Heart right ventricle (tissue), 16 donors: ENCODE measurements at regions not wholly inside any gene's neighbourhood (a gene's known extent, or its start where the extent isn't known, plus 50 kb on each side); places are given as distances from the start of the nearest gene placed in this dataset.

Experiments
- ATAC-seq, 8 donors: fragments of 200-7000 bp; cut with Tn5 transposase; one replicate each; pipeline ENCODE4 v1.9.1; 2020; ENCODE audit warnings: mild to moderate bottlenecking in 8 of 8, moderate library complexity in 8 of 8, moderate number of reproducible peaks in 1 of 8
- DNase-seq, 2 donors: peaks; one replicate each; pipeline ENCODE4 v3.0.0-alpha.2; 2020
- H3K27ac ChIP-seq, 10 donors: fragments of 200-600 bp; sonication (generic) in 2 of 10; one replicate each; pipeline versions ENCODE4 v1.5.0 to v1.8.0; 2020 to 2022; ENCODE audit warnings: mild to moderate bottlenecking in 3 of 10
- H3K27me3 ChIP-seq, 7 donors: fragments of 200-600 bp; one replicate each; pipeline ENCODE4 v1.8.0; 2021 to 2022; ENCODE audit warnings: mild to moderate bottlenecking in 2 of 7
- H3K36me3 ChIP-seq, 9 donors: fragments of 200-600 bp; sonication (generic) in 1 of 9; one replicate each; pipeline versions ENCODE4 v1.5.0 to v1.8.0; 2020 to 2022; ENCODE audit warnings: mild to moderate bottlenecking in 2 of 9
- H3K4me1 ChIP-seq, 9 donors: fragments of 200-600 bp; sonication (generic) in 1 of 9; one replicate each; pipeline versions ENCODE4 v1.5.0 to v1.8.0; 2020 to 2022; ENCODE audit warnings: mild to moderate bottlenecking in 4 of 9
- H3K4me3 ChIP-seq, 10 donors: fragments of 200-600 bp; sonication (generic) in 2 of 10; one replicate each; pipeline versions ENCODE4 v1.5.0 to v1.8.0; 2020 to 2022; ENCODE audit warnings: mild to moderate bottlenecking in 7 of 10, moderate library complexity in 2 of 10
- H3K9me3 ChIP-seq, 11 donors: fragments of 200-600 bp in 10 of 11; sonication (generic) in 2 of 11; one replicate each; pipeline versions ENCODE4 v1.5.0 to v1.8.0; 2013 to 2022; ENCODE audit warnings: mild to moderate bottlenecking in 2 of 11, control low read depth in 1 of 11, moderate library complexity in 1 of 11
- WGBS, 2 donors: extraction: QIAGEN DNeasy Blood & Tissue Kit; methylation state at CpG; one replicate each; pipeline ENCODE4 v1.1.7; 2013; ENCODE audit warnings: inconsistent platforms in 1 of 2; 5-methylcytosine and 5-hydroxymethylcytosine counted together
- intact Hi-C, 10 donors: fragments of 100-400 bp; cut with DNase I; formaldehyde crosslinking; loops; one replicate each; pipeline versions ENCODE4 v1.11.1 to v1.14.2; 2022
- TF ChIP-seq, protein P1 (sequence below), 9 donors: fragments of 200-600 bp; sonication (generic) in 2 of 9; IDR thresholded peaks; one replicate each; pipeline versions ENCODE4 v1.5.0 to v1.8.0; 2021 to 2022; ENCODE audit warnings: antibody characterized with exemption in 9 of 9, mild to moderate bottlenecking in 5 of 9, moderate library complexity in 1 of 9
- donor health status: Arrhythmogenic right ventricular cardiomyopathy.
- donor health status: ischemic (EF 13 %, LVEDD 7.1; RV severe dilation, severe dysfunction).
- donor health status: healthy with polysubstance abuse.
- donor health status: DM: no; HTN: yes; CAD: no.
- donor health status: DM: no; HTN: no; CAD: no.
- donor health status: ischemic (EF 25% LVEDD 6.9; RV normal size, moderate dysfunction).
- donor health status: ischemic (EF 25% LVEDD 5.7; RV mildly dilated, moderate dysfunction).
- donor health status: healthy.
- donor health status: DM: yes; HTN: yes; CAD: no.
- donor health status: Ischemic cardiomyopathy.
- donor health status: ischemic (EF 35%, LVEDD 5.7; RV mildly dilated, moderate dysfunction).
- donor health status: nonischemic (EF 11% LVEDD 7.7; RV severe dilation, severe dysfunction).
- donor health status: DM: yes; HTN: yes; CAD: no.
- donor health status: PGD.
- donor health status: ischemic (EF 29% LVEDD 5.4; RV normal size, mild dysfunction).
- donor health status: nonischemic (EF 23%, LVEDD 6.1; RV moderate dilation, normal function).

DNA sequence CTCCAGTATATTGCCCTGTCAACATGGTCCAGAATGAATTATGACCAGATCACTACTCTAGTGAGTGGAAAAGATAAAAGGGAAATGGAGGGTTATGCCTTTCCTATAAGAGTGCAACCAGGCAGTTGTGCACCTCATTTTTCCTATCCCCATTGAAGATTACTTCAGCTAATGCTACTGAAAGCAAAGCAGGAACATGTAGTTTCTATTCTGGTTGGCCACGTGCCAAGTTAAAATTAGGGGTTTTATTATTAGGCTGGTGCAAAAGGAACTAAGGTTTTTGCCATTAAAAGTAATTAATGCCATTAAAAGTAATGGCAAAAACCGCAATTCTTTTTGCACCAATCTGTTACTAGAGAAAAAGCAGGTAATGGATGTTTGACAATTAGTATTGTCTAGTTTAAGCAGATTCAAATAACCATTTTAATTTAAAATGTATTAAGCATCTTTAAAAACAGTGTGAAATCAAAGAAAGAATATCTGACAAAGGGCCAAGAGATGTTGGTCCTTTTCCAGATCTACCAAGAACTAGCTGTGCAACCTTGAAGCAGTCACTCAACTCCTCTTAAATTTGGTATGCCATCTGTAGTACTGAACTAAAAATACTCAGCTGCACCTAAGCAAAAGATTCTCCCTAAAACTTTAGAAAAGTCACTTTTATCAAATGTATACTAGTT, 567.5 kb upstream of the CCDC54 start:
- DNase-seq, result no peak
- 45 to 56% methylated on average over 2 of the region's 2 CpGs for WGBS, 2 donors
- peak in 1 of 8 donors; percentile 32 for ATAC-seq
- Histone ChIP-seq H3K27ac (no peak overlapping the region), H3K36me3 (no peaks in the 10 kb centered on the region), H3K27me3 (no peaks in the 10 kb centered on the region), H3K4me1 (peaks cover 0 to 40% (median 16%) of the 10 kb centered on the region in 9 donors), H3K9me3 (no peaks in the 10 kb centered on the region), H3K4me3 (no peak overlapping the region)
- intact Hi-C loops, result no loop called here
- TF ChIP-seq, protein P1, sequence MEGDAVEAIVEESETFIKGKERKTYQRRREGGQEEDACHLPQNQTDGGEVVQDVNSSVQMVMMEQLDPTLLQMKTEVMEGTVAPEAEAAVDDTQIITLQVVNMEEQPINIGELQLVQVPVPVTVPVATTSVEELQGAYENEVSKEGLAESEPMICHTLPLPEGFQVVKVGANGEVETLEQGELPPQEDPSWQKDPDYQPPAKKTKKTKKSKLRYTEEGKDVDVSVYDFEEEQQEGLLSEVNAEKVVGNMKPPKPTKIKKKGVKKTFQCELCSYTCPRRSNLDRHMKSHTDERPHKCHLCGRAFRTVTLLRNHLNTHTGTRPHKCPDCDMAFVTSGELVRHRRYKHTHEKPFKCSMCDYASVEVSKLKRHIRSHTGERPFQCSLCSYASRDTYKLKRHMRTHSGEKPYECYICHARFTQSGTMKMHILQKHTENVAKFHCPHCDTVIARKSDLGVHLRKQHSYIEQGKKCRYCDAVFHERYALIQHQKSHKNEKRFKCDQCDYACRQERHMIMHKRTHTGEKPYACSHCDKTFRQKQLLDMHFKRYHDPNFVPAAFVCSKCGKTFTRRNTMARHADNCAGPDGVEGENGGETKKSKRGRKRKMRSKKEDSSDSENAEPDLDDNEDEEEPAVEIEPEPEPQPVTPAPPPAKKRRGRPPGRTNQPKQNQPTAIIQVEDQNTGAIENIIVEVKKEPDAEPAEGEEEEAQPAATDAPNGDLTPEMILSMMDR (IDR thresholded peaks at IDR 0.05), result no peak

DNA sequence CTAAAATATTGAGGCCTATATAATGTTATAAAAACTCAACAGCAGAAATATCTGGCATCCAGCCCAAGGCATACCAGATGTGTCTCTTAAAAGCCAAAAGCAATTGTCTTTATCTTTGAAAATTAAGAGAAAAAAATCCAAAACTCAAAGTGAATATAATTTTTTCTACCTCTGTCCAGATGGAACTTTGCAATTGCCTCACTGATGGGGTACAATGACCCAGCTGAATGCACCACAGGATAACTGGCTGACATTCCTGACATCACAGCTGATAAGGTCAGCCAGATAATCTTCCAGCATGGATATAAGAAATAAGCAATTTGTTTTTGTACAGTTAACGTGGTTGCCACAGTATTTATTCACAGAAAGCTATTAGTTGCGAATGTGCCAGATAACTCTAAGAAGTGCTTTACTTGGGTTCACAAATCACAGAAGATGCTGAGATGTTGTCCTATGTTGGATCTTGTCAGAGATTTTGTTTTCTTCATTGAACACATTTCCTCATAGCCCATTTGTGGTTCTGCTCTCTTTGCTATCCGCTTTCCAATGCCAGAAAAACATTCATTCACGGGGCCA, 566.9 kb upstream of the CCDC54 start:
- WGBS, 2 donors, result 55 to 63% methylated on average over 4 of the region's 4 CpGs

DNA sequence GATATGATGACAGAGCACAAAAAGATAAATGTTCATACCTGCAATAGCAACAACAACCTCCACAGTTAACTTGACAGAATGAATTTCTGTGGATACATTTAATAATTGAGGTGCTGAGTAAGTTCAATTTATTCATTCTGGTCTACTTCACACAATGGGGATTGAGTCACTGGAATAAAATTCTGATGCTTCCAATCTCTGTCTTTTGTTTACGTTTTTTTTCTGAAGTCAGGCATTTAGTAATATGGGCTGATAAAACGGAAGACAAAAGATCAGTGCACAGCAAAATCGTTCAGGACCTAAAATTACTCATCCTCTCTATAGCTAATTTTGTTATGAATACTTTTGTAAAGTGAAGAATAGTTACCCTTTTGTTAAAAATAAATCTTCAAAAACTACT, 565.9 kb upstream of the CCDC54 start:
- 51 to 54% methylated on average over 3 of the region's 3 CpGs for WGBS, 2 donors
- intact Hi-C loops, result no loop called here
- Histone ChIP-seq H3K36me3 (no peaks in the 10 kb centered on the region), H3K4me1 (peaks cover 0 to 43% (median 16%) of the 10 kb centered on the region in 9 donors), H3K9me3 (no peaks in the 10 kb centered on the region), H3K27me3 (no peaks in the 10 kb centered on the region), H3K4me3 (no peak overlapping the region), H3K27ac (no peak overlapping the region)
- TF ChIP-seq, protein P1 (IDR thresholded peaks at IDR 0.05), result no peak
- DNase-seq (no peak), ATAC-seq (no peak)

More for the DNA sequence above, 566.9 kb upstream of the CCDC54 start:
- TF ChIP-seq, protein P1 (IDR thresholded peaks at IDR 0.05), result no peak
- Histone ChIP-seq H3K4me3 (no peak overlapping the region), H3K4me1 (peaks cover 0 to 43% (median 16%) of the 10 kb centered on the region in 9 donors), H3K9me3 (no peaks in the 10 kb centered on the region), H3K27ac (peak overlapping the region in 2 of 10 donors; percentile 17 to 23), H3K27me3 (no peaks in the 10 kb centered on the region), H3K36me3 (no peaks in the 10 kb centered on the region)
- DNase-seq (no peak), ATAC-seq (peak in 5 of 8 donors; percentile 23 to 60 (median 42))
- intact Hi-C loops, result no loop called here

DNA sequence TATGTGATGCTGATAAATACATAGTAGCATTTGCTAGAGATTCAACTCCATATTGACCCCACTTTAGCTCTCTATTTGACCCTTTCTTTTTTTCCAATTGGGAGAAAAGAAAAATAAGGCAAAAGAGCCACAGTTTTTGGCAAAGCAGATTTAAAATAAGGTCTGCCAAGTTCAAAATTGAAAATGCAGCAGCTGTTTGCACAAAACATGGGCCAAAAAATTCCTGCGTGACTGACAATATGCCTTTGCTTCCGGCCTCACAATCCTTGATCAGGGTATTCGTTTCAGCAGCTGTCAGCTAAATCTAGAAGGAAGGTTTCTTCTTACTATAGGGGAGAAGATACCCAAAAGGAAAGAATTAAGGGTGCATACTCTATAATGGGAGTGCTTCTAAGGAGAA, 563.5 kb upstream of the CCDC54 start:
- TF ChIP-seq, protein P1 (IDR thresholded peaks at IDR 0.05), result no peak
- DNase-seq, result peak in 1 of 2 donors; percentile 14
- no peaks in the 10 kb centered on the region for H3K27me3 ChIP-seq
- peaks cover 0 to 43% (median 16%) of the 10 kb centered on the region in 9 donors for H3K4me1 ChIP-seq
- H3K27ac ChIP-seq, result peak overlapping the region in 3 of 10 donors; percentile 29 to 52 (median 46)
- peak in 6 of 8 donors; percentile 27 to 59 (median 38) for ATAC-seq
- no peaks in the 10 kb centered on the region for H3K36me3 ChIP-seq
- H3K9me3 ChIP-seq, result no peaks in the 10 kb centered on the region
- no peak overlapping the region for H3K4me3 ChIP-seq
- WGBS, 2 donors, result 54 to 61% methylated on average over 3 of the region's 3 CpGs
- intact Hi-C loops, result no loop called here
